ENCODE measurements at regions not wholly inside any gene's neighbourhood (a gene's known extent, or its start where the extent isn't known, plus 50 kb on each side); places are given as distances from the start of the nearest gene placed in this dataset.

DNA sequence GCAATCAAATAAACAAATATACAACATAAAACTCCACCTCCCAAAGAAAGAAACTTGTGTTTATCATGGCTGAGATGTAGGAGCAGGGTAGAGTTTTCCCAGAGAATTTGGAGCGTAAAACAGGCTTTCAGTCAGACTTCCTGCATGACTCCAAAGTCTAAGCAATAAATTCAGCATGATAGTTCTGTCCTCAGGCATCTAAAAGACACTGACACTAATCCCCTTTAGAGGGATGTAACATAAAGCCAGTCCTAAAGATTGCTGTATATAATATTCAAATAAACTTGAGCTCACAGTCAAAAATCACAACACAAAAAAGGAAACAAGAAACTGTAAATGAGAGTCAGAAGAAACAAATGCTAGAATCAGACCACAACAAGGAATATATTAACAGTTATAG lies 234.4 kb downstream of the CENPW start:
- Histone ChIP-seq H3K4me1 (ENCODE audit: control insufficient read depth, low read length) (no peaks in the 10 kb centered on the region), H3F3A (ENCODE audit: control insufficient read depth, insufficient read depth) (no peaks in the 10 kb centered on the region), H3K4me3 (ENCODE audit: low read length) (no peak overlapping the region), H3K9me2 (replicated peaks; ENCODE audit: control insufficient read depth, low read length) (no peaks in the 10 kb centered on the region), H3K27ac (ENCODE audit: low read depth, low read length) (no peak overlapping the region), H3K79me2 (ENCODE audit: control insufficient read depth, low read length) (no peaks in the 10 kb centered on the region), H3K27me3 (ENCODE audit: control insufficient read depth, low read length) (no peaks in the 10 kb centered on the region), H3K4me2 (ENCODE audit: low read length) (no peak overlapping the region), H3K9me3 (ENCODE audit: control insufficient read depth, insufficient read depth, low read length) (no peaks in the 10 kb centered on the region), H4K20me1 (ENCODE audit: control insufficient read depth, insufficient read depth, low read depth, low read length) (no peaks in the 10 kb centered on the region), H3K36me3 (ENCODE audit: control insufficient read depth, low read length) (no peaks in the 10 kb centered on the region)
- no peak for TF ChIP-seq EZH2phosphoT487 (IDR thresholded peaks at IDR 0.05; ENCODE audit: borderline replicate concordance, low read length)
- TF ChIP-seq, protein P1, sequence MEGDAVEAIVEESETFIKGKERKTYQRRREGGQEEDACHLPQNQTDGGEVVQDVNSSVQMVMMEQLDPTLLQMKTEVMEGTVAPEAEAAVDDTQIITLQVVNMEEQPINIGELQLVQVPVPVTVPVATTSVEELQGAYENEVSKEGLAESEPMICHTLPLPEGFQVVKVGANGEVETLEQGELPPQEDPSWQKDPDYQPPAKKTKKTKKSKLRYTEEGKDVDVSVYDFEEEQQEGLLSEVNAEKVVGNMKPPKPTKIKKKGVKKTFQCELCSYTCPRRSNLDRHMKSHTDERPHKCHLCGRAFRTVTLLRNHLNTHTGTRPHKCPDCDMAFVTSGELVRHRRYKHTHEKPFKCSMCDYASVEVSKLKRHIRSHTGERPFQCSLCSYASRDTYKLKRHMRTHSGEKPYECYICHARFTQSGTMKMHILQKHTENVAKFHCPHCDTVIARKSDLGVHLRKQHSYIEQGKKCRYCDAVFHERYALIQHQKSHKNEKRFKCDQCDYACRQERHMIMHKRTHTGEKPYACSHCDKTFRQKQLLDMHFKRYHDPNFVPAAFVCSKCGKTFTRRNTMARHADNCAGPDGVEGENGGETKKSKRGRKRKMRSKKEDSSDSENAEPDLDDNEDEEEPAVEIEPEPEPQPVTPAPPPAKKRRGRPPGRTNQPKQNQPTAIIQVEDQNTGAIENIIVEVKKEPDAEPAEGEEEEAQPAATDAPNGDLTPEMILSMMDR (IDR thresholded peaks at IDR 0.05; ENCODE audit: low read depth, low read length, poor library complexity, severe bottlenecking) = no peak

DNA sequence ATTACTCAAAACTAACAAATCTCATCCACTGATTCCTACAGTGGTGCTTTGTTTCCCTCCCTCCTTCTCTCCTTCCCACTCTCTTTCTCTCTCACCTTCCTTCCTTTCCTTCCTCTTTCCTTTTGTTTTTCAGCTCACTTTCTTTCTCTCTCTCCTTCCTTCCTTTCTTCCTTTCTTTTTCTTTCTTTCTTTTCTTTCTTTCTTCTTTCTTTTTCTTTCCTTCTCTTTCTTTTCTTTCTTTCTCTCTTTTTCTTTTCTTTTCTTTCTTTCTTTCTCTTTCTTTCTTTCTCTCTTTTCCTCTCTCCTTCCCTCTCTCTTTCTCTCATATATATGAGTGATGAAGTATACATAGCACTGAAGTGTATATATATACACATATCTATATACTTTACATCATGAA lies 241.4 kb downstream of the CENPW start:
- H3K79me2 ChIP-seq (ENCODE audit: control insufficient read depth, low read length) = no peaks in the 10 kb centered on the region
- no peaks in the 10 kb centered on the region for H3K4me1 ChIP-seq (ENCODE audit: control insufficient read depth, low read length)
- H3K27ac ChIP-seq (ENCODE audit: low read depth, low read length) = no peak overlapping the region
- H3K4me3 ChIP-seq (ENCODE audit: low read length) = no peak overlapping the region
- H3K9me3 ChIP-seq (ENCODE audit: control insufficient read depth, insufficient read depth, low read length) = no peaks in the 10 kb centered on the region
- H3K36me3 ChIP-seq (ENCODE audit: control insufficient read depth, low read length) = no peaks in the 10 kb centered on the region
- no peaks in the 10 kb centered on the region for H3K9me2 ChIP-seq (replicated peaks; ENCODE audit: control insufficient read depth, low read length)
- H3F3A ChIP-seq (ENCODE audit: control insufficient read depth, insufficient read depth) = no peaks in the 10 kb centered on the region
- no peak overlapping the region for H3K4me2 ChIP-seq (ENCODE audit: low read length)
- no peaks in the 10 kb centered on the region for H4K20me1 ChIP-seq (ENCODE audit: control insufficient read depth, insufficient read depth, low read depth, low read length)
- TF ChIP-seq, protein P1 (IDR thresholded peaks at IDR 0.05; ENCODE audit: low read depth, low read length, poor library complexity, severe bottlenecking) = no peak
- no peak for TF ChIP-seq EZH2phosphoT487 (IDR thresholded peaks at IDR 0.05; ENCODE audit: borderline replicate concordance, low read length)
- no peaks in the 10 kb centered on the region for H3K27me3 ChIP-seq (ENCODE audit: control insufficient read depth, low read length)

GRCh38 chr6:126600258-126600916 lies 260.5 kb downstream of the CENPW start:
- no peaks in the 10 kb centered on the region for H4K20me1 ChIP-seq (ENCODE audit: control insufficient read depth, insufficient read depth, low read depth, low read length)
- no peaks in the 10 kb centered on the region for H3K9me3 ChIP-seq (ENCODE audit: control insufficient read depth, insufficient read depth, low read length)
- no peaks in the 10 kb centered on the region for H3K79me2 ChIP-seq (ENCODE audit: control insufficient read depth, low read length)
- H3K4me1 ChIP-seq (ENCODE audit: control insufficient read depth, low read length) = no peaks in the 10 kb centered on the region
- H3K27me3 ChIP-seq (ENCODE audit: control insufficient read depth, low read length) = no peaks in the 10 kb centered on the region
- H3K4me3 ChIP-seq (ENCODE audit: low read length) = no peak overlapping the region
- H3K4me2 ChIP-seq (ENCODE audit: low read length) = no peak overlapping the region
- no peaks in the 10 kb centered on the region for H3K36me3 ChIP-seq (ENCODE audit: control insufficient read depth, low read length)
- TF ChIP-seq, protein P1 (IDR thresholded peaks at IDR 0.05; ENCODE audit: low read depth, low read length, poor library complexity, severe bottlenecking) = no peak
- no peak for TF ChIP-seq EZH2phosphoT487 (IDR thresholded peaks at IDR 0.05; ENCODE audit: borderline replicate concordance, low read length)
- no peak overlapping the region for H3K27ac ChIP-seq (ENCODE audit: low read depth, low read length)
- H3F3A ChIP-seq (ENCODE audit: control insufficient read depth, insufficient read depth) = no peaks in the 10 kb centered on the region
- no peaks in the 10 kb centered on the region for H3K9me2 ChIP-seq (replicated peaks; ENCODE audit: control insufficient read depth, low read length)
